Esophagus squamous epithelium (tissue), 4 donors: ENCODE measurements at regions not wholly inside any gene's neighbourhood (a gene's known extent, or its start where the extent isn't known, plus 50 kb on each side); places are given as distances from the start of the nearest gene placed in this dataset.

Experiments used
- POLR2A ChIP-seq, 4 donors: fragments of 450-650 bp; IDR thresholded peaks; one replicate each; pipeline ENCODE4 v1.6.1; 2017; ENCODE audit warnings: antibody characterized with exemption in 4 of 4, mild to moderate bottlenecking in 4 of 4, moderate library complexity in 3 of 4
- TF ChIP-seq, protein P1 (sequence below), 6 experiments: fragments of 450-650 bp in 4 of 6; fragments of 200-600 bp in 2 of 6; sonication (generic) in 2 of 6; IDR thresholded peaks; one replicate each; pipeline ENCODE4 v1.5.1; 2016 to 2019; ENCODE audit warnings: antibody characterized with exemption in 6 of 6, mild to moderate bottlenecking in 4 of 6, moderate library complexity in 4 of 6

DNA sequence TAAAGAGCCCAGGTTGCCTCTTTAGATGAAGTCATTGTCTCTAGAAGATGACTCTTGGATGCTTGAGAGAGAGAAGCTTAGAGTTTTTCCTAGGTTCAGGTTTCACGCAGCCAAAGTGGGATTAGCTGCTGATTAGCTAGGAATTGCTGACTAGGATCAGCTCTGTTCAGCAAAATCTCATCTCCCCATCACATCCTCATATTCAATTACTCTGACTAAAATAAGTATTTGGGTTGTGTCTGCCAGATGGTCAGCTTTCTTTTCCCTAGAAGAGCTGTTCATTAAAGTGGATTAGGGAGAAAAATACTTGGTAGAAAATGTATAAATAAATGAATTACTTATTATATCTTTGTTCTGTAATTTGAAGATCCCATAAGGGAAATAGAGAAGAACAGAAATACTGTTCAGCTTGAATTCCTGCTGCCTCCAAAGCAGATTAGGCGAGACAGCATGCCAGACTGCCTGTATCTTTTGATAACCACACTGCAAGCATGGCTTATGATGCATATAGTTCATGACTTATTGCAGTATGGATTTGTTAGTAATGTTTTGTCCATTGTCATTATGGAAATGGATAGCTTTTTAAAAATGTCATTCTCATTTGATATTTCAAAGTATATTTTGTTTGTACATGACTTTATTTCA is 184.8 kb upstream of the CD180 start:
- TF ChIP-seq, protein P1, sequence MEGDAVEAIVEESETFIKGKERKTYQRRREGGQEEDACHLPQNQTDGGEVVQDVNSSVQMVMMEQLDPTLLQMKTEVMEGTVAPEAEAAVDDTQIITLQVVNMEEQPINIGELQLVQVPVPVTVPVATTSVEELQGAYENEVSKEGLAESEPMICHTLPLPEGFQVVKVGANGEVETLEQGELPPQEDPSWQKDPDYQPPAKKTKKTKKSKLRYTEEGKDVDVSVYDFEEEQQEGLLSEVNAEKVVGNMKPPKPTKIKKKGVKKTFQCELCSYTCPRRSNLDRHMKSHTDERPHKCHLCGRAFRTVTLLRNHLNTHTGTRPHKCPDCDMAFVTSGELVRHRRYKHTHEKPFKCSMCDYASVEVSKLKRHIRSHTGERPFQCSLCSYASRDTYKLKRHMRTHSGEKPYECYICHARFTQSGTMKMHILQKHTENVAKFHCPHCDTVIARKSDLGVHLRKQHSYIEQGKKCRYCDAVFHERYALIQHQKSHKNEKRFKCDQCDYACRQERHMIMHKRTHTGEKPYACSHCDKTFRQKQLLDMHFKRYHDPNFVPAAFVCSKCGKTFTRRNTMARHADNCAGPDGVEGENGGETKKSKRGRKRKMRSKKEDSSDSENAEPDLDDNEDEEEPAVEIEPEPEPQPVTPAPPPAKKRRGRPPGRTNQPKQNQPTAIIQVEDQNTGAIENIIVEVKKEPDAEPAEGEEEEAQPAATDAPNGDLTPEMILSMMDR (IDR thresholded peaks at IDR 0.05), result no peak
- no peak for TF ChIP-seq POLR2A (IDR thresholded peaks at IDR 0.05)
